ENCODE measurements at regions not wholly inside any gene's neighbourhood (a gene's known extent, or its start where the extent isn't known, plus 50 kb on each side); places are given as distances from the start of the nearest gene placed in this dataset.

DNA sequence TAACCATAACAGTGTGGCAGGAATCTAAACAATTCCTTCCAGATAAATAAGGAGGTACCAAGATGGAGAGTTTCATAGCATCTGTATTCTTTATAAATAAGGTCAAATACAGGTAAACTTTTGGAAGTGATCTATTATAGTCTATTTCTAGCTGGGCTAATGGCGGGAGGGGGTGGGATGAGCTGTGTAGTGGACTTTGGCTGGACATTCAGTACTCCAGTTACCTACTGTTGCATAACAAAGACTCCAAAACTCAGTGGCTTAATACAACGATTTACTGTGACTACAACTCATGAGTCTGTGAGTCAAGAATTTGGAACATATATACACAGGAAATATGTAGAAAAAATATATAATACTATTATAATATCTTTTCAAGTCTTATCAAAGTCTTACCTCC lies 496.1 kb downstream of the BCL11B start:
- Mint-ChIP-seq H3K4me3 (no peak overlapping the region), H3K9me3 (no peaks in the 10 kb centered on the region), H3K27ac (no peak overlapping the region), H3K4me1 (no peaks in the 10 kb centered on the region), H3K27me3 (peaks cover 4% of the 10 kb centered on the region), H3K36me3 (ENCODE audit: low read depth) (no peaks in the 10 kb centered on the region)
- DNase-seq, result no peak
- POLR2A ChIA-PET, result no interaction called here
- CTCF ChIA-PET, result no interaction called here

DNA sequence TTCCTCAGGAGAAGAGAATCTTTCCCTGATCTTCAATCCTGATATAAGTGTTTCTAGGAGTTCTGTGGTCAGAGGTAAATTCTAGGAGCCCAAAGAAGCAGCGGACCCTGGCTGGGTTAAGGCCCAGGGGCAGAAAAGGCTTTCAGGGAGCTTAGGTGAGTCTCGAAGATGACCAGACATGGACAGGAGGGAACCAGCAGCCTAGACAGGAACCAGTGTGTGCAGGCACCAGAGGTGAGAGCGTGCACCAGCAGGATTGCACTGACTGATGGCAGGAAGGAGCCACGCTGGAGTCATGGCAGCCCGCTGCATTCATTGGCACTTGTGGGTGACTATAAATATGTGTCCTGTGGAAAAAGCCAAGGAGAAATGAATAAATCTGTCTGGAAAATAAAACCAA lies 489.9 kb downstream of the BCL11B start:
- Mint-ChIP-seq H3K9me3 (no peaks in the 10 kb centered on the region), H3K4me1 (no peaks in the 10 kb centered on the region), H3K27me3 (peaks cover 2% of the 10 kb centered on the region), H3K27ac (no peak overlapping the region), H3K36me3 (ENCODE audit: low read depth) (no peaks in the 10 kb centered on the region), H3K4me3 (no peak overlapping the region)
- ChIA-PET POLR2A (no interaction called here), CTCF (no interaction called here)
- DNase-seq, result no peak

DNA sequence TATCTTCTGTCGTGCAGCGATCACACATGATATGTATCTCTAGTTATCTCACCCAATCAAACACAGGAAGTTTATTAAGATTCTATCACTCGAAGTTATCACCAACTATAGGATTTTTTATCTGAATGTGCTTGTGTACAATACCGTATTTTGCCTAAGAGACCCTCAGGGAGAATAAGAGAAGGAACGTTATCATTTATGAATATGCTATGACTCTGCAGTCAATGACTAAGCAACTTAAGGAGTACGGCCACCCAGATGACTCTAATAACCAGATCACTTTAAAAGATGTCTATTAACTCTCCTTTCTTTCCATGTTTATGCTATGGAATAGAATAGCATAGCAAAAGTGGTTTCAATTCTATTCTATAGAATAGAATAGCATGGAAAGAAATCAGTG lies 486.4 kb downstream of the BCL11B start:
- ChIA-PET CTCF (no interaction called here), POLR2A (no interaction called here)
- Mint-ChIP-seq H3K27me3 (no peaks in the 10 kb centered on the region), H3K4me3 (no peak overlapping the region), H3K36me3 (ENCODE audit: low read depth) (no peaks in the 10 kb centered on the region), H3K9me3 (peaks cover 2% of the 10 kb centered on the region), H3K4me1 (no peaks in the 10 kb centered on the region), H3K27ac (no peak overlapping the region)
- DNase-seq, result no peak

DNA sequence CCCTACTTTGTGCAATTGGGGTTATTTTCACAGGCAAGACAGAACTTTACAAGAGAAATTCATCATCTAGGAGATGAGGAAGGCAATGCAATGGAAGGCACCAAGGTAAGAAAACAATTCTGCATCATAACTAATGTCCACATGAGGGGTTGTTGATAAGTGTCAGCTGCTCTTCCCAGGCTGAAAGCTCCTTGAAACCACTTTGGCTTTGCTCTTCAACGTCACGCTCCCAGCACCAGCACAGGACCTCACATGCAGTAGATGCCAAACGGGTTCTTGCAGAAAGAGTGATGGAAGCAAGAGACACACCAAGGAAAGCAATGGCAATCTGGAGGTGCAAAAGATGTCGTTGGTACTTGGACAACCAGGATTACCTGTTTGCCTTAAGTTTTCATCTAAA lies 485.5 kb downstream of the BCL11B start:
- CTCF ChIA-PET, result no interaction called here
- no peak for DNase-seq
- Mint-ChIP-seq H3K4me1 (no peaks in the 10 kb centered on the region), H3K36me3 (ENCODE audit: low read depth) (no peaks in the 10 kb centered on the region), H3K27me3 (peaks cover 2% of the 10 kb centered on the region), H3K9me3 (peaks cover 4% of the 10 kb centered on the region), H3K27ac (no peak overlapping the region), H3K4me3 (no peak overlapping the region)
- POLR2A ChIA-PET, result no interaction called here

DNA sequence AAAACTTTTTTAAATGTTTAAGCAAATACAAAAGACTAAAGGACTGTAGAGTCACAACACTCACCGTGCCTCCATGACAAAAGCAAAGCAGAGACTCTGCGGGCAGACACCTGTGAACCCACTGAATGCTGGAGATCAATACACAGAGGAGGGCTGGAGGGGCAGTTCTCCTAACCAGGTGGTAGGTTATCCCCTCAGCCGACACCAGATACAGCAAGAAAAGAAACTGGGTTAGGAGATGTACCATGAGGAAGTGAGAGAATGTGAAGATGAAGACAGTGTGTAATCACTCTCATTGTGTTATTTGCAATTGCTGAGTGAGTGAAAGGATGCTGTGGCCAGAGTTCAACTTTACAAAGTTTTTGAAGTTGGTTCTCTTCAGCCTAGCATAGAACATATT lies 480.3 kb downstream of the BCL11B start:
- H3K27ac Mint-ChIP-seq, result no peak overlapping the region
- no peaks in the 10 kb centered on the region for H3K36me3 Mint-ChIP-seq (ENCODE audit: low read depth)
- peaks cover 7% of the 10 kb centered on the region for H3K9me3 Mint-ChIP-seq
- no peaks in the 10 kb centered on the region for H3K4me1 Mint-ChIP-seq
- DNase-seq, result no peak
- ChIA-PET CTCF (no interaction called here), POLR2A (no interaction called here)
- H3K4me3 Mint-ChIP-seq, result no peak overlapping the region
- peaks cover 3% of the 10 kb centered on the region for H3K27me3 Mint-ChIP-seq

DNA sequence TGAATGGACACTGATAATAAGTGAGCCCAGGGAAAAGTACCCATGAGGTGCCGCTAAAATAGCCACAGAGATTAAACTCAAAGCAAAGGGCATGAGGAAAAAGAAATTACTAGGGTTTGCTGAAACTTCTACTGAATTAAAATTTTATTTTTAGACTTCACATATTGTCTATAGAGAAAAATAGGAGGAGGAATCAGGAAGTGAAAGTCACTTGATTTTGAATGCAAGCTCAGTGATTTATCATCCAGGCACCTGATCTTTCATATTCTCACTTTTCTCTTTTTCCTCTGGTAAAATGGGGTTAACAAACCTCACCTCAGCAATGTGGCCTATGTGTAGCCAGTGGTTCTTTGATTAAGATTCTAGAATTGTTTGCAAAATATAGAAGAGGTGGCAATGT lies 479.8 kb downstream of the BCL11B start:
- POLR2A ChIA-PET, result no interaction called here

DNA sequence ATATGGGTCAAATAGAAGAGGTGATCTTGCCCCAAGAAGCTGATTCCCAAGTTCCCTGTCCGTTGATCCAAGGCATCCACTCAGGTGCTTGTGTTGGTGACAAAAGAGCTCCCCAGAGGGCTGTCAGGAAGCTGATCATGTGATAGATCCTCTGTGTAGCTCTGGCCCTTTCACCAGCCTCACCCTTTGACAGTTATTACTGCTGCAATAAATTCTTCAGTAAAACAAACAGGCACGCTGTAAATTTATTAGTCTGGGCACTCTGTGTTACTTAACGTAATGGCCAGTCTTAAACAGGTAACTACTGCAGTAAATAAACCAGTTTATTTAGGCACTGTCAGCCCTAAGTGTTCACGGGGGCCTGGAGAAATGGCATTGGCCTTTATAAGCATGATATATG lies 473.9 kb downstream of the BCL11B start:
- ChIA-PET CTCF (no interaction called here), POLR2A (no interaction called here)
- Mint-ChIP-seq H3K4me1 (no peaks in the 10 kb centered on the region), H3K4me3 (no peak overlapping the region), H3K27me3 (no peaks in the 10 kb centered on the region), H3K36me3 (ENCODE audit: low read depth) (no peaks in the 10 kb centered on the region), H3K27ac (no peak overlapping the region), H3K9me3 (peaks cover 3% of the 10 kb centered on the region)
- no peak for DNase-seq

More for the DNA sequence above, 479.8 kb downstream of the BCL11B start:
- H3K4me3 Mint-ChIP-seq, result no peak overlapping the region
- CTCF ChIA-PET, result no interaction called here
- H3K27me3 Mint-ChIP-seq, result peaks cover 3% of the 10 kb centered on the region
- H3K27ac Mint-ChIP-seq, result no peak overlapping the region
- H3K9me3 Mint-ChIP-seq, result peaks cover 7% of the 10 kb centered on the region
- H3K36me3 Mint-ChIP-seq (ENCODE audit: low read depth), result no peaks in the 10 kb centered on the region
- no peak for DNase-seq
- no peaks in the 10 kb centered on the region for H3K4me1 Mint-ChIP-seq

DNA sequence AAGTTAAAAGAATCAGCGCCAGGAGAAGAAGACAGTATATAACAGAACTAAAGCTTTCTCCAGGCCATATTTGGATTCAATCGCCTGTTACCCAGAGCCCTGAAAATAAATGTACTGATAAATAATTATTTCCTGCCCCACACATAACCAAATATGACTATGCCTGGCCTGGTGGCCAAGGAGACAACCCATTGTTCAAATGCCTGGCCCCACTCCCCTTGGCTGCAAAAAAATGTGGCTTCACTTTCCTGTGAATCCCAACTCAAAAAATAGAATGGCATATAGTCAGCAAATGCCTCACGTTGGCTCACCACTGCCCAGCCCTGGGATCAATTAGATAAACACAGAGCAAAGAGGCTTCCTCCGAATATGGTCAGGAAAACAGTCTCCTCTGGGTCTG lies 472.1 kb downstream of the BCL11B start:
- Mint-ChIP-seq H3K36me3 (ENCODE audit: low read depth) (no peaks in the 10 kb centered on the region), H3K27me3 (no peaks in the 10 kb centered on the region), H3K9me3 (peaks cover 5% of the 10 kb centered on the region), H3K4me1 (no peaks in the 10 kb centered on the region), H3K27ac (no peak overlapping the region), H3K4me3 (no peak overlapping the region)
- POLR2A ChIA-PET, result no interaction called here
- no peak for DNase-seq
- CTCF ChIA-PET, result no interaction called here

DNA sequence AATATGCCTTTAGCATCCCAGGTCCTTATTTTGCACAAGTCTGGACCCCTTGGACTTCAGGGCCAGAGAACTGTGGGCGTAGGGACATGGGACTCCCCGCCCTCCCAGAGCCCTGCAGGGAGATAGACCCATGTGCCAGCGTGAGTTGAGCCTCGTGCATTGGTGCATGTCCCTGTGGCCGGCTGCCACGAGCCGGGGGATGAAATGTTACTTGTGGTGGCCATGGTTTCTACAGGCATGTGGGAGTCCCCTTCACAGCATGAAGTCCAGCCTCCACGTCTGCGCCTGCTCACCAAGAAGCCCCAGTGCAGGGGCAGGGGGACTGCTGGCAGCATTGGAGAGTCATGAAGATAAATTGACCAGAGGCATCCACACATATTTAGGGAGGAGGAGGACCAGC lies 470.0 kb downstream of the BCL11B start:
- Mint-ChIP-seq H3K27me3 (no peaks in the 10 kb centered on the region), H3K4me1 (no peaks in the 10 kb centered on the region)

DNA sequence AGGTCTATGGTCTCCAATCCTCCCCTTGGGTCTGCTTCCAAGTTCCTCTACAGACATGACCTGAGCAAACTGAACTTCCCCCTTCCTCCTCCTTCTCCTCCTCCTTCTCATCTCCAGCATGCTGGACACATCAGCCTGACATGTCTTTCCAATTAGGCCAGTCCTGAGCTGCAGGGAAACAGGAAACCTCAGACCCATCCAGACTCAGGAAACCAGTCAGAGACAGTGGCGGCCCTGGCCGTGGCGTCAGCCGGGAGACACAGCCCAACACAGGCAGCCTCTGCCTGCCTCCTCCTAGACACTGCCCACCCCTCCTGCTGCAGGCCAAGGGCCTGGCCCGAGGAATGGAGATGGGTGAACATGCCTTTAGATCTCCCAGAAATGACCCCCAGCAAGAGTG lies 468.8 kb downstream of the BCL11B start:
- CTCF ChIA-PET, result no interaction called here
- no peak overlapping the region for H3K27ac Mint-ChIP-seq
- peaks cover 5% of the 10 kb centered on the region for H3K9me3 Mint-ChIP-seq
- no peaks in the 10 kb centered on the region for H3K36me3 Mint-ChIP-seq (ENCODE audit: low read depth)
- no peak overlapping the region for H3K4me3 Mint-ChIP-seq
- POLR2A ChIA-PET, result no interaction called here
- no peaks in the 10 kb centered on the region for H3K27me3 Mint-ChIP-seq
- H3K4me1 Mint-ChIP-seq, result no peaks in the 10 kb centered on the region
- DNase-seq, result no peak

More for the DNA sequence above, 470.0 kb downstream of the BCL11B start:
- H3K27ac Mint-ChIP-seq, result no peak overlapping the region
- POLR2A ChIA-PET, result no interaction called here
- no peak overlapping the region for H3K4me3 Mint-ChIP-seq
- CTCF ChIA-PET, result no interaction called here
- no peaks in the 10 kb centered on the region for H3K36me3 Mint-ChIP-seq (ENCODE audit: low read depth)
- DNase-seq, result no peak
- peaks cover 5% of the 10 kb centered on the region for H3K9me3 Mint-ChIP-seq

DNA sequence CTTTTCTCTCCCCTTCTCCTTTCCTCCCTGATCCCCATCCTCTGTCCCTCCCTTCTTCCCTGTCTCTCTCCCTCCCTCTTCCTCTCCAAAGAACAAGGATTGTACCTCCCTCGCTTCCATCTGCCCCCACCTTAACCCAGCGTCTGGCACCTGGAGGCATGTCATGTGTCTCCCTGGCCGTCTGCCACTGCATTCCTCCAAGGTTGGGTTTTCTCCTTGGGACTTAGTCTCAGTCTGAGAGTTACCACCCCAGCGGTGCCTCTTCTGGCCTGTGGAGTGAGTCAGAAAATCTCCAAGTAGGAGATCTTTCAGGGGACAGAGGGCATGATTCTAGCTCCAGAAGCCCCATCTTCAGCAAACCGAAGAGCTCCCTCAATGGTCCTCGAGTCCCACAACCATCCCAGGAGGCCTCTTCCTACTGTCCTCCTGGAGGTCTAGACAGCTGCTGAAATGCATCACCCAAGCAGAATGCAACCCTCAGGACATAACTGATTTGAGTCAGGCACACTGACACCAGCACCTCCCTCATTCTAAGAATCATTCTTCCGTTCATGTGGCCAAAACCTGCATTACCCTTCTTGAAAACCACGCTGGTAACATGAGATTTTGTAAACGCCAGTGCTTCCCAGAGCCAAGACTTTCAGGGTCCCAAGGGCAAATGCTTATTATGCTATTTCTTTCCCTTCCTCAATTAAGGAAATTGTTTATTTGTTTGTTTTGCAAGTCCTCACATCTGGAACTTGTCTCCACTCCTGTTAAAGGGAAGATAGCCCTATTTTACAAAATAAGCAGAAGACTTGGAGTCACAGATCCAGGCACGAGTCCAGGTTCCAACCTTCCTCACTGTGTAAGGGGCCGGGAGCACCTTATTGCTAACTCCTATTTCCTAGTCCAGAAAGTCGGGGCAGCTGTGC lies 463.2 kb downstream of the BCL11B start:
- no peak for DNase-seq
- no peak overlapping the region for H3K27ac Mint-ChIP-seq
- peaks cover 5% of the 10 kb centered on the region for H3K9me3 Mint-ChIP-seq
- ChIA-PET CTCF (no interaction called here), POLR2A (no interaction called here)
- no peaks in the 10 kb centered on the region for H3K4me1 Mint-ChIP-seq
- H3K4me3 Mint-ChIP-seq, result no peak overlapping the region
- H3K36me3 Mint-ChIP-seq (ENCODE audit: low read depth), result no peaks in the 10 kb centered on the region
- no peaks in the 10 kb centered on the region for H3K27me3 Mint-ChIP-seq

DNA sequence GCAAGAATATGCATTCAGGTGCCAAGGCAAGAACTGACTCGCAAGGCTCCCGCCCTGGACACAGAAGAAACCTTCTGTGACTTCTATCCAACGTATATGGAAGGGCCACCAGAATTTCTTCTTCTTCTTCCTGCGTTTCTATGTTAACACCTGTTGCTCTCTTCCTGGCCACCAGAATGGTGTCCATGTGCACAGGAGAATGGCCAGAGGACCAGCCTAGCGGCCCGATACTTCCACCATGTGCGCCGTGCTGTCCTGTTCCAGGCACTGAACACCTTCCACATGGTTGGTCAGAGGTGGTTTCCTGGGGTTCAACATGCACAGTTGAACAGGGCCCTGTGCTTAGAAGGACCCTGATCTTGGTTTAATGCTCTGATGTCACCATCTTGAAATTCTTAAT lies 455.8 kb downstream of the BCL11B start:
- no peak for DNase-seq
- H3K36me3 Mint-ChIP-seq (ENCODE audit: low read depth), result no peaks in the 10 kb centered on the region
- H3K4me3 Mint-ChIP-seq, result no peak overlapping the region
- H3K27ac Mint-ChIP-seq, result no peak overlapping the region
- no peaks in the 10 kb centered on the region for H3K9me3 Mint-ChIP-seq
- POLR2A ChIA-PET, result no interaction called here
- H3K27me3 Mint-ChIP-seq, result no peaks in the 10 kb centered on the region
- CTCF ChIA-PET, result no interaction called here
- no peaks in the 10 kb centered on the region for H3K4me1 Mint-ChIP-seq

DNA sequence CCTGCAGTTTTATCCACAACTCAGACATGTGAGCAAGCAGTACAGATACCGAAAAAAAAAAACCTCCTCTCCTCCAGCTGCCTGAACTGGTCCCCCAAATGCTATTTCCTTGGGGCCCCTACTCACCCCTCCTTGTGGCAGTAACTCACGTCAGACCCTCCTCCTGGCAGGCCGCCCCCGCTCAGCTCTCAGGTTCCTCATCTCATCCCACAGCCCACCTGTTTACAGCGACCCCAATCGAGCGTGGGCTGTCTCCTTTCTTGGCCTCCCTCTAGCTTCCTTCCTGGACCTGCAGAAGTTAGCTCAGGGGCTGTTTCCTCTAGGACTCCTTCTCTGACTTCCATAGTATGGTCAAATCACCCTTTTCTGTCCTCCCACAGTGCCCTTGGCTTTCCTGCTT lies 455.3 kb downstream of the BCL11B start:
- Mint-ChIP-seq H3K4me3 (no peak overlapping the region), H3K36me3 (ENCODE audit: low read depth) (no peaks in the 10 kb centered on the region), H3K27ac (no peak overlapping the region), H3K4me1 (no peaks in the 10 kb centered on the region), H3K27me3 (no peaks in the 10 kb centered on the region), H3K9me3 (no peaks in the 10 kb centered on the region)
- POLR2A ChIA-PET, result no interaction called here
- no peak for DNase-seq
- CTCF ChIA-PET, result no interaction called here

DNA sequence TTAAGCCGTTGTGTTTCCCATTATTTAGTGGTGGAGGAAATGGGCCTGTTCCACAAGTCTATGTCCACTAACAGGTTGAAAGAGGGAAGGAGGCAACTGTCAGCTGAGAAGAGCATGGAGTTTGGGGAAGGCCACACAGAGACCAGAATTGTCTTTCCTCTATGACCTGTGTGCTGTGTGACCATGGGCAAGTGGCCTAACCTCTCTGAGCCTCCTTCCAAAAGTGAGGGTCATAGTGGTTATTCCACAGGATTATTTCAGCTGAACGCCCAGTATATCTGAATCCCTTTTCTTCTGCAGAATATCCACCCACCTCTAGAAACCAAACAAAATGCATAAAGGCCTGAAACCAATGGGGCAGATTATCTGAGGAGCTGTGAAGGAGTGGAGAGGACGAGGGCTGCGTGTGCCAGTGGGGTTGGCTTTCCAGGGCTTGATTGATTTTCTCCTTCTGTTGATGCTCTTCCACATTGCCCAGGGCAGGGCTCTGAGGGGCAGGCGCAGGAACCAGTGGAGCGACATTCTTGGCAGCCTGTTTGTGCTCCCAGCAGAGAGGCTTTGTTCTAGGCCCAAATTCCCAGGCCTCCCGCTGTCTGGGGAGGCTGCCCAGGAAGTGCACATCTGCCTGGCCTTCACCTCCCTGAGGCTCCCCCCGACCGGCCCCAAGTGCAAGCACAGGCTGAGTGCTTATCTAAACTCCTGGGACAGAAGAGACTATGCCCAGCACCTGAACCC lies 452.7 kb downstream of the BCL11B start:
- H3K27me3 Mint-ChIP-seq, result no peaks in the 10 kb centered on the region
- DNase-seq, result no peak
- no peaks in the 10 kb centered on the region for H3K36me3 Mint-ChIP-seq (ENCODE audit: low read depth)
- ChIA-PET POLR2A (no interaction called here), CTCF (interaction anchor here (0.6 kb wide), 1 partner anchor 455 kb away, joined by 3 read pairs; no protein-coding TSS in a partner anchor)
- no peak overlapping the region for H3K4me3 Mint-ChIP-seq
- no peaks in the 10 kb centered on the region for H3K9me3 Mint-ChIP-seq
- H3K27ac Mint-ChIP-seq, result no peak overlapping the region
- no peaks in the 10 kb centered on the region for H3K4me1 Mint-ChIP-seq
